Midbrain (tissue), 1 donor: ENCODE measurements at regions not wholly inside any gene's neighbourhood (a gene's known extent, or its start where the extent isn't known, plus 50 kb on each side); places are given as distances from the start of the nearest gene placed in this dataset.
"Not testable (repeated sequence)": the region's sequence is repeated elsewhere in the genome, so short reads cannot be mapped to it uniquely, and the experiment has no call there.

Experiments
- DNase-seq: peaks from one replicate; lab custom pipeline; 2025; lab: John Stamatoyannopoulos, UW

DNA sequence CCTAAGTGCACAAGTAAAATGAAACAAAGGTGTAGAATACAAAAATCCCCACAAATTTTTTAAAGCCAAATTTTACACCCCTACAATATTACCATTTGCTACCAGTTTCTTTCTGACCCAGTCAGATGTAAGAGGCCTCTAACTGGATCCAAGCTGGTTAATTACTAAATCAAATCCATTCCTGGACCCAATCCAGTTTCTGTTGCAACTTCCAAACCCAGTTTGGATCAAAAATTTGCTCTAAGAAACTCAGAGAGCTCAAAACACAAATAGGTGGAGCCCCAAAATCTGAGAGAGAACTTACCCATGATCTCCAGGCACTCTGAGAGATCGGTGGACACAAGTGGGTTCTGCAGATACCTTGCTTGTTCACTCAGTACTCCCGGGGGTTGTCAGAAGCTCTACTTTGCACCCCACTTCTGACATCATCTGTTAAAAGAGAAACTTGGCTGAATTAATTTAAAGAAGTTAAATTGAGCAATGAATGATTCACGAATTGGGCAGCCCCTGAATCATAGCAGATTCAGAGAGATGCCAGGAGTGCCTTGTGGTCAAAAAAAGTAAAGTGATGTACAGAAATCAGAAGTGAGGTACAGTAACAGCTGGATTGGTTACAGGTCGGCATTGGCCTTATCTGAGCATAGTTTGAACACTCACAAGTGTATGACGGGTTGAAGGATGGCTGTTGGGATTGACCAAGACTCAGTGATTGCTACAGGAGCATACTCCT lies 448.0 kb downstream of the KCNT2 start:
- no peak for DNase-seq

DNA sequence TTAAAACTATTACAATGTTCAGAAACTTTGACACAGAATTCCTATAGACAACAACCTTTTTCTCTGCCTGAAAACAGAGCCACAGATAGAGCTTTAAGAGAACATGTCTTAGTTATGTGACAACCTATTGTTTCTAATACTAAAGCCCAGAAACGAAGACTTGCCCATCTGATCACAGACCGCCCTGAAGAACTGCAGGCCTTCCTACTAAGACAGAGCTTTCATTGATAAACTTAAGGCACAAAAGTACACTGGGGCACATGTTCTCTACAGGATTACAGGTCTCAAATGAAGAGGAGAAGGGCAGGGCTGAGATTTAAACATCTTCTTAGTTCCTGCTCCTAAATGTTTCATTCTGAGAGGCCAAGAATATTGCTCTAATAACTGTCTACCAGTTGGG lies 452.7 kb downstream of the KCNT2 start:
- no peak for DNase-seq

DNA sequence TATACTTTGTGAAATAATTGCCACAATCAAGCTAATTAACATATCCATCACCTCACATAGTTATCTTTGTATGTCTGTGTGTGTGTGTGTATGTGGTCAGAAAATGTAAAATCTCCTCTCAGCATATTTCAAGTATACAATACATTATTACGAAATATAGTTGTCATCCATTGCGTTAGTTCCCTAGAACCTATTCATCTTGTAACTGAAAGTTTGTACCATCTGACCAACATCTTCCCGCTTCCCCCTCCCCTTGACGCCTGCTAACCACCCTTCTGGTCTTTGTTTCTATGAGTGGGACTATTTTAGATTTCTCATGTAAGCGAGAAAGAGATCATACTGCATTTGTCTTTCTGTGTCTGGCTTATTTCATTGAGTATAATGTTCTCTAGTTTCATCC lies 455.3 kb downstream of the KCNT2 start:
- no peak for DNase-seq

DNA sequence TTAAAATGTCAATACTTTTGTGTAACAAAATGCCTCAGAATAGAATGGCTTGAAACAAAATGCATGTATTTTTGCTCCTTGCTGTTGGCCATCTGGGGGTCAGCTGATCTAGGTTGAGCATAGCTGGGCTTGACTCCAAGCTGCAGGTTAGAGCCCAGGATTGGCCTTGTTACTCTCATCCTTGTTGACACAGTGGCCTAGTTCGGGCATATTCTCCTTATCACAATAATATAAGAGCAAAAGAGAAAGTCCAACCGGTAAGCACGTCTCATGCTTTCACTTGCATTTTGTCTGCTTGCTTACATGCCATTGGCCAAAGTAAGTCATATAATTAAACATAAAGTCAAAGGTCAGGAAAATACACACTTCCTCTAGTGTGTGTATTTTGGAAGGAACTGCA lies 456.2 kb downstream of the KCNT2 start:
- DNase-seq = no peak

DNA sequence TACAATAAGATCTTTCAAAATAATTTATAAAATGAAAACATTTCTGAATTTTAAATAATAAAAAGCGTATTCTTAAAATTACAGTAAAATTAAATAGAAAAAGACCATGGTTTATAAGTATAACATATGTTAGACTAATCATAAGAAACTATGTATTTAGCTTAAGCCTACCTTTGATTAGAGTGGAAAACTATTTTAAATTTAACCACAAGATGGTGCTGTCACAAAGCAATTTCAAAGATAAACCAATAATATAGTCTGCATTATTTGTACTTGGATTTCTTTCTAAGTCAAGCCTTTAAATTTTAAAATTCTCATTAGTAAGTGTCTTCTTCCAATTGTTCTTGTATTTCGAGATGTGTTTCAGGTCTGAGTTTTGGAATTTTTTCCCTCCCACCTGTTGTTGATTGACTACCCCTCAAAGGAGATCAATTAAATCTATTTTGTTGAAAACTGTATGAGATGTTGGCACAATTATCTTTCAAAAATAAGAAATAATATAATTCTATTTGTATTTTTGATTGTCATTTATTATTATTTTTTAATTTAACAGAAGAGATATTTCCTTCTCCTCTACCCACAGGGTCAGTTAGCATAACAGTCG lies 459.8 kb downstream of the KCNT2 start:
- no peak for DNase-seq

DNA sequence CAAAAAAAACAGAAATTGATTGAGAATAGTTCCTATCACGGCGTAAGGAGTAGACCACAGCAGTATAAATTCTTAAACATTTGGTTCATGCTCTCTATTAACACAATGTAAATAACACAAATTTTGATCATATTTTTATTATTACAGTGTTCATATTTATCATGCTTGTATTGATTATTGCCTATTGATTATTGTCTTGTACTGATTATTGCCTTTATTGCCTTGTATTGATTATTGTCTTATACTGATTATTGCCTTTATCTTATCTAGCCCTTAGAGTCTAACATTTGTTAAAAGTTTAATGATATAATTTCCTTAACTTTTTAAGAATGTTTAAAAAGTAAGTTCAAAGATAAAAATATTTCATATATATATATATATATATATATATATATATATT lies 460.7 kb downstream of the KCNT2 start:
- no peak for DNase-seq

DNA sequence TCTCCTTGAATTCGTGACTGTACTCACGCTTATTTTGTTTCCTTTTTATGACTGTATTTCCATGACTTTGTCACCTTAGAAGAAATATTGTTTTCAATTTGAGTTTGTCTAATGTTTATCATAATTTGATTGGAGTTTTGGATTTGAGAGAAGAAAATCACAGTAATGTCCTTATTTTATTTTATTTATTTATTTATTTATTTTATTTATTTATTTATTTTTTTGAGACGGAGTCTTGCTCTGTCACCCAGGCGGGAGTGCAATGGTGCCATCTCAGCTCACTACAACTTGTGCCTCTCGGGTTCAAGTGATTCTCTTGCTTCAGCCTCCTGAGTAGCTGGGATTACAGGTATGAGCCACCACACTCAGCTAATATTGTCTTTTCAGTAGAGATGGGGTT lies 463.1 kb downstream of the KCNT2 start:
- DNase-seq = not testable (repeated sequence)

DNA sequence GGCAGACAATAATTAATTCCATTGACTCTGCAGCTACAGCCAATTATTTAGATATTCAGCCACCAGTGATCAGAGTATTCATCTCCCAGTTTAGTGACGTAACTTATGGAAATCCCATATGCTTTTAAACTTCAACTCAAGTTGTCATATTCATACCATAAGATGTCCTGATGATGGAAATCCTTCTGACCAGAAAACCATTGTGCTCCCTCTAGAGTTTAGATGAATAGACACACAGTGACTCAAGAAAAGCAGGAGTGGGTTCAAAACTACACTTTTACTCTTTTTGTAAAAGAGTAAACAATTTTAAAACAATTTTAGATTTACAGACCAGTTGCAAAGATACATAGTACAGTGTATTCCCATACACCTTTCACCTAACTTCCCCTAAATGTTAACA lies 463.7 kb downstream of the KCNT2 start:
- no peak for DNase-seq

DNA sequence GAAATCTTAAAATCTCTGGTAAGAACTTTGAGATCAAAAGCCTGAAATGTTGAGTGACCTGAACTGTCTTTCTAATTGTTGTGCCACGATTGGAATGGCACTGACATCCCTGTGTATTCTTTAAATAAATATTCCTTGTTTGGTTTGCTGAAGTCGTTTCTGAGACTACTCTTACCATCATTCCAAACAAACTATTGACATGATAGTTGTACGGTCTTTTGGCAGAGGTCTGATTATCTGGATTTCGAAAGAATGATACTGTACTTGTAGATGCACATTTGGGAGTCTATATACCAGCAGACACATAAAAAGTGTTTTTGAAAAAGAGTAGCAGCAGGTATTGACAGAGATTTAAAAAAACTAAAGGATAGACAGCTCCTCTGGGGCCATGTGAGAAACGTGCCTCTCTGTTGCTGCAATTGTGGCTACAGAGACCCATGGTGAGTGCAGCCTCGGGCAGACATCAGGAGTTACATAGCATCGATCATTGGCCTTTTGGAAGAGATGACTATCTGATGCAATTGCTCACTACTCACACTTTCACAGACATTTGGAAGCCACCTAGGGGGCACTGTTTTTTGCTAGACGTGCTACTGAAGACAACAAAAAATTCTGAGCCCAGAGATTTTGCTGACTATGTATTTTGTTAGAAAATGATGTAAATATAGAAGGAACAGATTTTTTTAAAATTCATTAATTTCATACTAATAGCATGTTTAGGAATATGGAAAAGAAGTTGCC lies 464.5 kb downstream of the KCNT2 start:
- no peak for DNase-seq

DNA sequence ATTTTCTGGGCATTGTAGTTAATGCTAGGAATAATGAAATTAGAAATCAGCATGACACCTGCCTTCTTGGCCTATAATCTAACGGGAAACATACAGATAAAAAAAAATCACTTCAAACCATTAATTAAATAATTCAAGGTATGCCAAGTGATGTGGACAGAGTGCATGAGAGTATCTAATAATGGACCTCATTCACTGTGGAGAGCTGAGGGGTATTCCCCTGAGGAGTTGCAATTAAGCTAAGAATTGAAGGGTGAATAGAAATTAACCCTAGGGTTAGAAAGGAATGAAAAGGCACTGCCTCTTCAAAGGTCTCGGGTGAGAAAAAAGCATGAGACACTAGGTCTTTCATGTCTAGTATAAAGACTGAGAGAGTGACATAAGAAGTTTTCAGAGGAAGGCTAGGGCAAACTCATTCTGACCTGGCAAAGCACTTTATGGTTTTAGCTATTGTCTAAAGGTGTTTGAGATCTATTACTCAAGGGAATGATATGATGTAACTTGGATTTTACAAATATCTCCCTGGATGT lies 466.1 kb downstream of the KCNT2 start:
- DNase-seq = no peak

DNA sequence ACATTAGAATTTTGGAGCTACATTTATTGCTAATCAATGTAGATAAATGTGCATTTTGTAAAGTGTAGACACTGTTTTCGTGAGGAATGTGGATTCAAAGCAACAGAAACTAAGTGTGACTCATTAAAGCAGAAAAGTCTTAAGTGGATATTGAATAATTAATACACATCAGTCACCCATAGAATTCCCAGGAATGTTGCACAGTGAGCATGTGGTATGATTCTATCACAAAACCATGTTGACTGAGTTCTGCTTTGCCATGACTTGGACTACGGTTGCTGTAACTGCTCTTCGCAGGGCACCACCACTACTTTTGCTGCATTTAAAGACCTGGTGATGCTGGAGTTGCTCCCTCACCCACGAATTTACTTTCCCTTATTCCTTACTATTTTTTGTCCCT lies 471.8 kb downstream of the KCNT2 start:
- DNase-seq = no peak

DNA sequence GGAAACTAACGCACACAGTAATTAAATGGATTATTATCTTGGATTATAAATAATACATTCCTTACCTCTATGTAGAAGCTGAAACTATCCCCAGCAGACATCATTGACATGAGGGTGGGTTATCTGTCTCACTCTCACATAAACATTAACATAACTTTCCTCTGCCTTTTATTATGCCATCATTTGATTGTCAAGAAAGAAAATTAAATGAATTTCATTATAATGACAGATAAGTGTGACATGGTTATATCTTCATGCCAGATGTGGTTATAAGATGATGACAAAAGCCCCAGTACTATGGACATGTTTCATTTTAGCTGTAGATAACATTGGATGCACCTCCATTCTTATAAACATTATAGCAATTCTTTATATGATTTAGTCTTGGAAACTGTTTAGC lies 476.5 kb downstream of the KCNT2 start:
- DNase-seq = no peak

DNA sequence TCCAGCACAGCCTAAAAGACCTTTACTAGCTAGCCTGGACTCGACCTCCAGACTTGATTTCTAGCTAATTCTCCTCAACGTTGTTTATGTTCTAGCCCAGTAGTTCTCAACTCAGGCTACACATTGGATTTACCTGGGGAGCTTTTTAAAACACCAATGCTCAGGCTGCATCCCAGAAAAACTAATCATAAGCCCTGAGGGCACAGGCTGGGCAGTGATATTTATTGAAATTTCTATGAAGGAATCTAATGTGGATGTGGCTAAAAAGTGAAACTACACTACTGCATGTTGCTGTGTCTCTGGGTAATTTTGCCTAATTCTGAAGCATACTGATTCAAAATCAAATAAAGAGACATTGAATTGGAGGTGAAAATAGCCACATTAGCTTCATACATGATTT lies 479.4 kb downstream of the KCNT2 start:
- DNase-seq = no peak

DNA sequence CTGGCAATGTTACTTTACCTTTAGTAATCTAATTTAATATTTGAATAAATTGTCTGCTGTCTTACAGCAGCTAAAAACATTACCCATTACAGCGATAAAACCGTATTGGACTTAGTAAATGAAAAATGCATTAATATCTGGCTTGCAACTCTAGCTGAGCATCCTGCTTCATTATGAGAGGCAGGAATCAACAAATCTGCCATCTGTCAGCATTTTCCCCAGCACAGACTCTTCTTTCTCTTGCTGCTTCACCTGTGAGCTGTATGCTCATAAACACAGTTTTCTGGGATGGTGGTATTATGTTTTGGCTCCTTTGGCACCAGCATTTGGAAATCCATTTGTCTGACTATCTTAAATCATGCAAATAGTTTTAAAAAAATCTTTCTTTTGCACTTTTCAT lies 487.1 kb downstream of the KCNT2 start:
- DNase-seq = no peak

DNA sequence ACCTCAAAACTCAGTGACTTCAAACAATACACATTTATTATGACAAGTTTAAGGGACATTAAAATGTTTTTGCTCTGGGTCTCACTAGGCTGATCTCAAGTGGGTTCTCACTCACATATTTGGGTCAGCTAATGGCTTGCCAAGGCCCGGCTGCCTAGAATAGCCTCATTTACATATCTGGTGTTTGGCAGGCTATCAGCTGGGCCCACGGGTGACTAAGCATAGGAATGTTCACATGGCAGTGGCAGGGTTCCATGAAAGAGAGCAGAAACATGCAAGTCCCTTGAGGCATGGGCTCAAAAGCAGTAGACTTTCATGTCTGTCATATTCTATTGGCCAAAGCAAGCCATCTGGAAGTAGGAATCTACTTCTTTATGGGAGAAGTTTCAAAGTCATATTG lies 492.6 kb downstream of the KCNT2 start:
- no peak for DNase-seq

DNA sequence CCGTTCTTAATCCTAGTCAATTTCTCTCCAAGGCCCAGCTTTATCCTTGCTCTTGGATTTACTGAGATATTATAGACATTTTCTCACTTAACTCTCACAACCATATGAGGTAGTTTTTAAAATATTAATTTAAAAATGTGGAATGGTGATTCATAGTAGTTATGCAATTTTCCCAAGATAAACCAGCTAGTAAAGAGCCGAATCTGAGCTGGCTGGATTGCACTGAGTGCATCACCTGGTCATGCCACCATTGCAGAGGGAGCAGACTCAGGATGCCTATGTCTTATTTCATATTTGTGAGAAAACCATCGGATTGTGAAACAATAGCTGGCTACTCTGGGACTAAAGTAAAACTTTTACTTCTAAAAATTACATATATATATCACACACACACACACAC lies 494.0 kb downstream of the KCNT2 start:
- DNase-seq = no peak

DNA sequence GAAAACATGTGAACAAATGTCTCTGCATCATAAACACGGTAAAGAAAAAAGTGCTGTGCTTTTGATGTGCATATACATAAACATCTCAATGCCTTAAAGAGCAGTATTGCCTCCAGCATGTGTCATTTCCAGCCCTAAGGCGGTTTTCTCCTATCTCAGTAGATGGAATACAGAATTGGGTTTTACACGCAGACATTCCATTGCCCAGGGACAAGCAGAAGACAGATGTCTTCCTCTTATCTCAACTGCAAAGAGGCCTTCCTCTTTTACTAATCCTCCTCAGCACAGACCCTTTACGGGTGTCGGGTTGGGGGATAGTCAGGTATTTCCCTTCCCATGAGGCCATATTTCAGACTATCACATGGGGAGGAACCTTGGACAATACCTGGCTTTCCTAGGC lies 499.2 kb downstream of the KCNT2 start:
- DNase-seq = not testable (repeated sequence)

DNA sequence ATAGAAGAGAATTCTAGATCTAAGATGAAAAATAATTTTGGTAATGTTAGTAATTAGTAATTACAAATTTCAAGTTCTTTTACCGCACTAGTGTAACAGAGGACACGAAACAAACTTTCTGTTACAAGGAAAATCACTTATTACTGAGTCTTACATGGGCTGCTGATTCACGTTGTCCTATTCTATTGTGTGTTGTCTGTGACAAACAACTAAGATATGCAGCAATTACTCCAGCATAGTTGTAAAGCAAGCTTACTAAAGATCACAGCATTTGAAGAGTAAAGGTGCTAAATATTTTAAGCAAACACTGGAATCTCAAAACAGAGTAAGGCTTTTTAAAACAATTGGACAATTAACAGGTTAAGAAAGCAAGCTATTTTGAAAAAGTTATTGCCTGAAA lies 502.3 kb downstream of the KCNT2 start:
- no peak for DNase-seq

DNA sequence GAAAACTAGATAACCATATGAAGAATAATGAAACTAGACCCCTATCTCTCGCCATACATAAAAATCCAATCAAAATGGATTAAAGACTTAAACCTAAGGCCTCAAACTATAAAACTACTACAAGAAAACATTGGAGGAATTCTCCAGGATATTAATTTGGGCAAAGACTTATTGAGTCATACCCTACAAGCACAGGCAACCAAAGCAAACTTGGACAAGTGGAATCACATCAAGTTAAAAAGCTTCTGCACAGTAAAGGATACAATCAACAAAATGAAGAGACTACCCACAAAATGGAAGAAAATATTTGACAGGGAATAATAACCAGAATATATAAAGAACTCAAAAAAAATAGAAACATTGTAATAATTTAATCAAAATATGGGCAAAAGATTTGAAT lies 505.4 kb downstream of the KCNT2 start:
- DNase-seq = no peak

DNA sequence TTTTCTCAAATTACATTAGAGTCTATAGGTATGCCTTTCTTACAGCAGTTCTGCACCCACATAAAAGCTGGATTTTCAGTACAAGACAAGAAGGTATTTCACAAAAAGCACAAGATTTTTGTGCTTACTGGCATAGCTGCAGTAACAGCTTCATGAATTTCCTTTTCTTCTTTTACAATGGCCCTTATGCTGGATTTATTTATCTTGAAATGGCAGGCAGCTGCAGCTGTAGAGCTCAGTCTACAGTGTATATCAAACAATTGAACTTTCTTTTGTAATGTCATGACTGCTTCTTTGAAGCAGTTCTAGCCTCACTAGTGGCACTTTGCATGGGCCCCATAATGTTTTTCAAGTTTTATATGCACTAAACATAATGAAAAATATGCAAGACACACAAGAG lies 510.2 kb downstream of the KCNT2 start:
- peak; percentile 16 for DNase-seq

DNA sequence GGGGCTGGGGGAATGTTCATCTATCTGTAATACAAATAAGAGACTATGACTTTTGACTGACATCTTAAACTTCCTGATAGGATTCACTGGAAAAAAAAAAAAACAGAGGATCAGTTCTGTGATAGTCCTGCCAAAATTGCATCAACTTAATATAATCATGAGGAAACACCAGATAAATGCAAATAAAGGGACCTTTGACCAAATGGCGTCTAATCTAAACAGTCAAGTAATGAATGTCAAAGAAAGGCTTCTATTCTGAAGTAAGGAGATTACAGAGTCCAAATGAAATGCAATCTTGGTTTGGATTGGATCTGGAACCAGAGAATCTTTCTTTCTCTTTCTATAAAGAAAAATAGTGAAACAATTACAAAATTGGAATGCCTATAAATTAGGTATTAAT lies 513.4 kb downstream of the KCNT2 start:
- DNase-seq = no peak

DNA sequence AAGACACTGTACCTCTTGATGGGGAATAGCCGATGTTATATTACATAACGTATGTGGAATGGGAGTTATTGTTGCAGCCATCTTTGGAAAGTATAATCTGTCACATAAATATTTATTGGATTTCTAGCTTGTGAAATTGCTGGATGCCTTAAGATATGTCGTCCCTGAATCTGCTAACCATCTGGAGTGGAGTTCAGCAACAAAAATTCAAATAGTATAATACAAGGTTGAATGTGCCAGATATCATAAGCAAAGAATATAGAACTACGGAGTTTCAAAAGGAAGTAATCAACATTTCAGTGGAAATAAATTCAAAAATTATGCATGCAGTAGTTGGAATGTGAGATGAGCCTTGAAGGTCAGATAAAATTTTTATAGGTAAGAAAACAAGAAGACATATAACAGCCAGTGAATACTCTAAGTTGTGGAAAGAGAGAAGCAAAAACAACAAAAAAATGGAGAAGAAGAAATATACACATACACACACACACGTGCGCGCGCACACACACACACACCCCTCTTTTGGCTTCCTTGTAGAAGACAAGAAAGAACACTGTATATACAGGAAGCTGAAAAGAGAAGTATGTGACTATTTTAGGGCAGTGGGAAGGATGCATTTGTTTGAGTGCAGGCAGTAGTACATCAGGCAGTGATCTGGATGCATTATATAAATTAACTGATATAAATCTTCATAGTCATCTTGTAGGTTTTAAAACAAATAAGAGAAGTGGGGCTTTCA lies 516.7 kb downstream of the KCNT2 start:
- no peak for DNase-seq
